ENCODE measurements at regions not wholly inside any gene's neighbourhood (a gene's known extent, or its start where the extent isn't known, plus 50 kb on each side); places are given as distances from the start of the nearest gene placed in this dataset.
"Not testable (repeated sequence)": the region's sequence is repeated elsewhere in the genome, so short reads cannot be mapped to it uniquely, and the experiment has no call there.

DNA sequence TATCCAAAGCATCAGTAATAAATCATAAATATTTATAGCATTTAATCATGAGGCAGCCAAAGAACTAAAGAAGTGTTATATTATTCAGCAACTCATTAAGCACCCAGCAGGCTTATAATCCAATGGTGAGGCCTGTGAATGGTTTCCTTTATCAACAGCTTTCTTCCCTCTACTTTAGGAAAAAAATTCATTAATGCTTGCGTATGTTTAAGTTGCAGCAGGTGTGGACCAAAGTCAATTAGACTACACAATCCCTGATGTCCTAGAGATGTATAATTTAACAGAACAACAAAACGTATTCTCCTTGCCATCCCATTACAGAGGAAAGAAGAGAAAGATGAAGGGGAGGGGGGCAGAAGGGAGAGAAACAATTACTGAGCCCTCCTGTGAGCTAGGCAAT, 87.7 kb upstream of the MAGI3 start:
- Histone ChIP-seq H3K27ac (no peak overlapping the region), H3K27me3 (no peaks in the 10 kb centered on the region), H3K4me1 (peaks cover 0 to 4% (median 0%) of the 10 kb centered on the region in 3 donors), H3K36me3 (no peaks in the 10 kb centered on the region), H3K9me3 (no peaks in the 10 kb centered on the region), H3K4me3 (no peak overlapping the region)
- WGBS, 2 donors, result 50 to 59% methylated on average over 2 of the region's 2 CpGs
- TF ChIP-seq, protein P1, sequence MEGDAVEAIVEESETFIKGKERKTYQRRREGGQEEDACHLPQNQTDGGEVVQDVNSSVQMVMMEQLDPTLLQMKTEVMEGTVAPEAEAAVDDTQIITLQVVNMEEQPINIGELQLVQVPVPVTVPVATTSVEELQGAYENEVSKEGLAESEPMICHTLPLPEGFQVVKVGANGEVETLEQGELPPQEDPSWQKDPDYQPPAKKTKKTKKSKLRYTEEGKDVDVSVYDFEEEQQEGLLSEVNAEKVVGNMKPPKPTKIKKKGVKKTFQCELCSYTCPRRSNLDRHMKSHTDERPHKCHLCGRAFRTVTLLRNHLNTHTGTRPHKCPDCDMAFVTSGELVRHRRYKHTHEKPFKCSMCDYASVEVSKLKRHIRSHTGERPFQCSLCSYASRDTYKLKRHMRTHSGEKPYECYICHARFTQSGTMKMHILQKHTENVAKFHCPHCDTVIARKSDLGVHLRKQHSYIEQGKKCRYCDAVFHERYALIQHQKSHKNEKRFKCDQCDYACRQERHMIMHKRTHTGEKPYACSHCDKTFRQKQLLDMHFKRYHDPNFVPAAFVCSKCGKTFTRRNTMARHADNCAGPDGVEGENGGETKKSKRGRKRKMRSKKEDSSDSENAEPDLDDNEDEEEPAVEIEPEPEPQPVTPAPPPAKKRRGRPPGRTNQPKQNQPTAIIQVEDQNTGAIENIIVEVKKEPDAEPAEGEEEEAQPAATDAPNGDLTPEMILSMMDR (IDR thresholded peaks at IDR 0.05), result no peak
- TF ChIP-seq POLR2A (IDR thresholded peaks at IDR 0.05), result no peak
- intact Hi-C loops (cut with DNase I), result no loop called here
- DNase-seq, result no peak

DNA sequence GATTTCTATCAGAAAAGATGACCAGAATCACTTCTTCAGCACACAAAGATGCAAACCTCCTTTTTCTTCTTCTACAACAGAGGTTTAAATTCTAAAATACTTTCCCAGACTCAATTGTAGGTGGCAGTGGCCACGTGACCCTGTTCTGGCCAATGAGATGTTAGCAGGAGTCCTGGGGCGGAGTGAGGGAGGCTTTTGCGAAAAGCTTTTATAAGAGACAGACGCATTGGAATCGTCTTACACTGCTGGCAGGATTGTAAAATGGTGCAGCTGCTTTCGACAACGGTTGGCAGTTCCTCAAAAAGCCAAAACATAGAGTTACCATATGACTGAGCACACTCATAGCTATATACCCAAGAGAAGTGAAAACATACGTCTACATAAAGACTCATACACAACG, 87.0 kb upstream of the MAGI3 start:
- Histone ChIP-seq H3K27me3 (no peaks in the 10 kb centered on the region), H3K36me3 (no peaks in the 10 kb centered on the region), H3K4me1 (peaks cover 0 to 10% (median 3%) of the 10 kb centered on the region in 3 donors), H3K4me3 (no peak overlapping the region), H3K27ac (no peak overlapping the region), H3K9me3 (no peaks in the 10 kb centered on the region)
- 75 to 79% methylated on average over 9 of the region's 9 CpGs for WGBS, 2 donors
- no peak for TF ChIP-seq POLR2A (IDR thresholded peaks at IDR 0.05)
- TF ChIP-seq, protein P1 (IDR thresholded peaks at IDR 0.05), result no peak
- intact Hi-C loops (cut with DNase I), result no loop called here
- no peak for DNase-seq

DNA sequence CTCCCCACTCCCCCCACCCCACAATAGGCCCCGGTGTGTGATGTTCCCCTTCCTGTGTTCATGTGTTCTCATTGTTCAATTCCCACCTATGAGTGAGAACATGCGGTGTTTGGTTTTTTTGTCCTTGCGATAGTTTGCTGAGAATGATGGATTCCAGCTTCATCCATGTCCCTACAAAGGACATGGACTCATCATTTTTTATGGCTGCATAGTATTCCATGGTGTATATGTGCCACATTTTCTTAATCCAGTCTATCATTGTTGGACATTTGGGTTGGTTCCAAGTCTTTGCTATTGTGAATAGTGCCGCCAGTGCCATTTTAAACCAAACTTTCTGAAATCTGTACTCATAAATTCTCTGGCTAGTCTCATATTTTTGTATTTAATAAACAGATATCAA, 85.3 kb upstream of the MAGI3 start:
- intact Hi-C loops (cut with DNase I); H3K36me3 ChIP-seq; H3K4me3 ChIP-seq; DNase-seq; H3K9me3 ChIP-seq; H3K27ac ChIP-seq; H3K27me3 ChIP-seq: not testable (repeated sequence)
- 97 to 98% methylated on average over 4 of the region's 4 CpGs for WGBS, 2 donors
- H3K4me1 ChIP-seq, result peaks cover 0 to 15% (median 3%) of the 10 kb centered on the region in 3 donors

DNA sequence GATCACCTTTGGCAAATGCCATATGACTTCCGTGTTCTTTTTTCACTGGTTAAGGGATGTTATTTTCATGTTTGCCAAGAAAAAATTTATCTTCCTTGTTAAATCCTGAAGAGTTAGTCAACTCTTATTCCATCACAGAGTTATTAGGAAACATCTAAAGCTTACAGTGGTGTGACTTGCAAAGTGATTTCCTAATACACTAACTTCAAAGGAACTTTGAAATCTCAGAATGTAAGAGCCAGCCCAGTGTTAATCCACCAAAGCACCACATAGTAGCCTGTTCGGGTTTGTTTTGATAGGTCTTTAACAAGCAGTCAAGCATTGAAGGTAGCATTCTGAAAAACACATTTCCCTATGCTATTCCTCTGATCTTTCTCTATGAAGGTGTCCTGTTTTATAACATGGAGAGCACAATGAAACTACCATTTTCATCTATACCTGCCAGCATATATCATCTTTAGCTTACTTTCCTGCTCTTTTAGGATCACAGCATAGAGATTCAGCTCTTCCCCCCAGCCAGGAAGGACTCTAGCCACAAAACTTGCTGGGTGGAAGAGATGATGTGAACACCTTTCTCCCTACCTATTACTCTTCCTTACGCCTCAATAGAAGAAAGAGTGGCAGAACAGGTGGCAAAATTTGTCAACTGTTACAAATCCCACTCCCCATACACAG, 82.4 kb upstream of the MAGI3 start:
- peak overlapping the region; percentile 41 to 70 (median 48) for H3K27ac ChIP-seq
- 29 to 32% methylated on average over 3 of the region's 3 CpGs for WGBS, 2 donors
- H3K9me3 ChIP-seq, result no peaks in the 10 kb centered on the region
- peaks cover 0 to 15% (median 3%) of the 10 kb centered on the region in 3 donors for H3K4me1 ChIP-seq
- H3K4me3 ChIP-seq, result no peak overlapping the region
- no peaks in the 10 kb centered on the region for H3K27me3 ChIP-seq
- intact Hi-C loops (cut with DNase I), result no loop called here
- DNase-seq, result no peak
- H3K36me3 ChIP-seq, result no peaks in the 10 kb centered on the region
- TF ChIP-seq POLR2A (IDR thresholded peaks at IDR 0.05), result no peak
- TF ChIP-seq, protein P1 (IDR thresholded peaks at IDR 0.05), result no peak

DNA sequence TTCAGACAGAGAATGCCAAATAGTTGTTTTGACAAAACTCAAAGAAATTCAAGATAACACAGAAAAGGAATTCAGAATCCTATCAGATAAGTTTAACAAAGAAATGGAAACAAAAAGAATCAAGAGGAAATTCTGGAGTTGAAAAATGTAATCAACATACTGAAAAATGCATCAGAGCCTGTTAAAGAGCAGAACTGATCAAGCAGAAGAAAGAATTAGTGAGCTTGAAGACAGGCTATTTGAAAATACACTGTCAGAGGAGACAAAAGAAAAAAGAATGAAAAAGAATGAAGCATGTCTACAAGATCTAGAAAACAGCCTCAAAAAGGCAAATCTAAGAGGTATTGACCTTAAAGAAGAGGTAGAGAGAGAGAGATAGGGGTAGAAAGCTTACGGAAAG, 77.7 kb upstream of the MAGI3 start:
- intact Hi-C loops (cut with DNase I); H3K9me3 ChIP-seq; H3K36me3 ChIP-seq; H3K27ac ChIP-seq; H3K4me3 ChIP-seq; H3K27me3 ChIP-seq; DNase-seq: not testable (repeated sequence)
- WGBS, 2 donors, result 97 to 100% methylated on average over 1 of the region's 1 CpG
- peaks cover 0 to 11% (median 3%) of the 10 kb centered on the region in 3 donors for H3K4me1 ChIP-seq

DNA sequence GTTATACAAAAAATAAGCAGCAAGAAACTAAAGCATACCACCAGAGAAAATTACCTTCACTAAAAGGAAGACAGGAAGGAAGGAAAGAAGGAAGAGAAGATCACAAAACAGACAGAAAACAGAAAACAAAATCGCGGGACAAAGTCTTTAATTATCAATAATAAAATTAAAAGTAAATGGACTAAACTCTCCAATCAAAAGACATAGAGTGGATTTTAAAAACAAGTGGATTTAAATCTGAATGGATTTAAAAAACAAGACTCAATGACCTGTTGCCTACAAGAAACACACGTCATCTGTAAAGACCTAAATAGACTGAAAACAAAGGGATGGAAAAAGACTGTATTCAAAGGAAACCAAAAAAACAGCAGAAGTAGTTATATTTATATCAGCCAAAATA, 75.7 kb upstream of the MAGI3 start:
- H3K9me3 ChIP-seq, result peaks cover 0 to 5% (median 0%) of the 10 kb centered on the region in 3 donors
- no peaks in the 10 kb centered on the region for H3K4me1 ChIP-seq
- no peak overlapping the region for H3K4me3 ChIP-seq
- no peaks in the 10 kb centered on the region for H3K27me3 ChIP-seq
- DNase-seq, result no peak
- intact Hi-C loops (cut with DNase I), result no loop called here
- H3K27ac ChIP-seq, result no peak overlapping the region
- WGBS, 2 donors, result 73 to 87% methylated on average over 3 of the region's 3 CpGs
- no peaks in the 10 kb centered on the region for H3K36me3 ChIP-seq
- no peak for TF ChIP-seq POLR2A (IDR thresholded peaks at IDR 0.05)
- TF ChIP-seq, protein P1 (IDR thresholded peaks at IDR 0.05), result no peak

Data from esophagus squamous epithelium (tissue), 5 donors.